GM19025 (cell line): ENCODE measurements at regions not wholly inside any gene's neighbourhood (a gene's known extent, or its start where the extent isn't known, plus 50 kb on each side); places are given as distances from the start of the nearest gene placed in this dataset.
A peak's percentile ranks its signal among the peaks of the same experiment; 100 is the strongest.

ENCODE experiments used
- ATAC-seq: cut with Tn5 transposase; IDR thresholded peaks from one replicate; pipeline ENCODE4 v1.9.1; 2021; ENCODE audit warnings: mild to moderate bottlenecking, low read depth, moderate library complexity; ENCODE audit not compliant: unreplicated experiment

GRCh38 chr6:132868057-132868456 lies 53.7 kb downstream of the RPS12 start:
- ATAC-seq = no peak

- ATAC-seq = peak; percentile 98
These were observed 58.6 kb downstream of the RPS12 start for GRCh38 chr6:132872923-132873322.

GRCh38 chr6:132877003-132877402 lies 62.6 kb downstream of the RPS12 start:
- no peak for ATAC-seq

GRCh38 chr6:132887204-132887603 lies 72.8 kb downstream of the RPS12 start:
- ATAC-seq = no peak

- no peak for ATAC-seq
These were observed 74.3 kb downstream of the RPS12 start for GRCh38 chr6:132888701-132889100.

GRCh38 chr6:132892929-132893771 lies 78.8 kb downstream of the RPS12 start:
- no peak for ATAC-seq

GRCh38 chr6:132893772-132894490 lies 79.6 kb downstream of the RPS12 start:
- ATAC-seq = no peak

GRCh38 chr6:132898376-132898775 lies 84.0 kb downstream of the RPS12 start:
- no peak for ATAC-seq

GRCh38 chr6:132900849-132901248 lies 86.5 kb downstream of the RPS12 start:
- no peak for ATAC-seq

GRCh38 chr6:132902901-132903300 lies 88.5 kb downstream of the RPS12 start:
- ATAC-seq = no peak

- ATAC-seq = no peak
These were observed 92.9 kb downstream of the RPS12 start for GRCh38 chr6:132907231-132907630.

- ATAC-seq = no peak
These were observed 93.5 kb downstream of the RPS12 start for GRCh38 chr6:132907914-132908313.

GRCh38 chr6:132909742-132910141 lies 95.4 kb downstream of the RPS12 start:
- ATAC-seq = no peak

GRCh38 chr6:132910759-132911158 lies 96.4 kb downstream of the RPS12 start:
- ATAC-seq = no peak

- no peak for ATAC-seq
These were observed 104.9 kb downstream of the RPS12 start for GRCh38 chr6:132919045-132919860.

GRCh38 chr6:132927713-132928112 lies 113.3 kb downstream of the RPS12 start:
- no peak for ATAC-seq

GRCh38 chr6:132929141-132929540 lies 114.8 kb downstream of the RPS12 start:
- ATAC-seq = no peak

- ATAC-seq = no peak
These were observed 116.9 kb downstream of the RPS12 start for GRCh38 chr6:132931313-132931712.

- ATAC-seq = no peak
These were observed 117.7 kb downstream of the RPS12 start for GRCh38 chr6:132931936-132932514.

GRCh38 chr6:132932588-132932987 lies 118.2 kb downstream of the RPS12 start:
- ATAC-seq = no peak

GRCh38 chr6:132933090-132933489 lies 118.7 kb downstream of the RPS12 start:
- no peak for ATAC-seq
